ENCODE measurements at regions not wholly inside any gene's neighbourhood (a gene's known extent, or its start where the extent isn't known, plus 50 kb on each side); places are given as distances from the start of the nearest gene placed in this dataset.

DNA sequence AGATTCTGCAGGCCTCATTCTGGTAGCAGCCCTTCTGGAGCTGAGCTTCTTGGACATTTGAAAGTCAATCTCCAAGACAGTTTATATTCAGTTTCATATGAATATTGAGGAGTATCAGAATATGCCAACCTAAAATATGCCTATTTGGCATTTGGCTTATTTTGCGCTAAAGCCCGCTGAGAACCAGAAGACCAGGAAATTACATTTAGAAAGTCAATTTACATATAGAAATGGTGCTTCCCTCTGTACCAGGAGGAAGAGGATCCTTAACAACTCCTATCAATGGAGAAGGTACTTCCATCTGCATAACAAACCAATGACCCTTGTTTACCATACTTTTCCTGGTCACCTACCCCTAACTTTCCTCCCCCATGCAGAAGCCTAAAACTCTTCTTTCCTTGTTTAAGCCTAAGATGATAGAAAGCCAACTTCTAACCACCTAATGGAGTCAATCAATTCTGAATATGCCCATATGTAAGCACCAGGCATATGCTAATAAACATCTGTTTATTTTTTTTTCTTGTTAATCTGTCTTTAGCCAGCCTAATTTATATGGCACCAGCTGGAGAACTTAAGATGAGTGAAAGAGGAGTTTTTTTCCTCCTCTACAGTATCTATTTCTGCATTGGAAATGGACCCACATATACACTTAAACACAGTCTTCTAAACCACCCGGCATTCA lies 57.0 kb upstream of the DYNC1I2 start:
- ChIA-PET POLR2A (no interaction called here), CTCF (interaction anchor here (0.6 kb wide), 1 partner anchor 28 kb away, joined by 5 read pairs; no protein-coding TSS in a partner anchor)
- H3K4me3 Mint-ChIP-seq (ENCODE audit: unreplicated experiment), result no peak overlapping the region
- TF ChIP-seq, protein P1, sequence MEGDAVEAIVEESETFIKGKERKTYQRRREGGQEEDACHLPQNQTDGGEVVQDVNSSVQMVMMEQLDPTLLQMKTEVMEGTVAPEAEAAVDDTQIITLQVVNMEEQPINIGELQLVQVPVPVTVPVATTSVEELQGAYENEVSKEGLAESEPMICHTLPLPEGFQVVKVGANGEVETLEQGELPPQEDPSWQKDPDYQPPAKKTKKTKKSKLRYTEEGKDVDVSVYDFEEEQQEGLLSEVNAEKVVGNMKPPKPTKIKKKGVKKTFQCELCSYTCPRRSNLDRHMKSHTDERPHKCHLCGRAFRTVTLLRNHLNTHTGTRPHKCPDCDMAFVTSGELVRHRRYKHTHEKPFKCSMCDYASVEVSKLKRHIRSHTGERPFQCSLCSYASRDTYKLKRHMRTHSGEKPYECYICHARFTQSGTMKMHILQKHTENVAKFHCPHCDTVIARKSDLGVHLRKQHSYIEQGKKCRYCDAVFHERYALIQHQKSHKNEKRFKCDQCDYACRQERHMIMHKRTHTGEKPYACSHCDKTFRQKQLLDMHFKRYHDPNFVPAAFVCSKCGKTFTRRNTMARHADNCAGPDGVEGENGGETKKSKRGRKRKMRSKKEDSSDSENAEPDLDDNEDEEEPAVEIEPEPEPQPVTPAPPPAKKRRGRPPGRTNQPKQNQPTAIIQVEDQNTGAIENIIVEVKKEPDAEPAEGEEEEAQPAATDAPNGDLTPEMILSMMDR (IDR thresholded peaks at IDR 0.05; ENCODE audit: unreplicated experiment), result no peak
- DNase-seq (ENCODE audit: unreplicated experiment), result no peak
- BruUV-seq (replicated peaks), result no TSS peak
- peaks cover 27% of the 10 kb centered on the region for H3K9me3 Mint-ChIP-seq (ENCODE audit: unreplicated experiment)
- no peaks in the 10 kb centered on the region for H3K4me1 Mint-ChIP-seq (ENCODE audit: insufficient read depth, unreplicated experiment)
- no peak overlapping the region for H3K27ac Mint-ChIP-seq (ENCODE audit: low read depth, unreplicated experiment)
- no peaks in the 10 kb centered on the region for H3K36me3 Mint-ChIP-seq (ENCODE audit: insufficient read depth, unreplicated experiment)
- intact Hi-C loops (cut with micrococcal nuclease), result no loop called here
- H3K27me3 Mint-ChIP-seq (ENCODE audit: insufficient read depth, unreplicated experiment), result no peaks in the 10 kb centered on the region

GRCh38 chr2:171630812-171631626 lies 56.2 kb upstream of the DYNC1I2 start:
- DNase-seq (ENCODE audit: unreplicated experiment), result peak; percentile 2
- Mint-ChIP-seq H3K36me3 (ENCODE audit: insufficient read depth, unreplicated experiment) (no peaks in the 10 kb centered on the region), H3K9me3 (ENCODE audit: unreplicated experiment) (peaks cover 27% of the 10 kb centered on the region), H3K4me3 (ENCODE audit: unreplicated experiment) (no peak overlapping the region), H3K27me3 (ENCODE audit: insufficient read depth, unreplicated experiment) (peaks cover under 1% of the 10 kb centered on the region), H3K4me1 (ENCODE audit: insufficient read depth, unreplicated experiment) (no peaks in the 10 kb centered on the region), H3K27ac (ENCODE audit: low read depth, unreplicated experiment) (no peak overlapping the region)
- intact Hi-C loops (cut with micrococcal nuclease), result no loop called here
- TF ChIP-seq, protein P1 (IDR thresholded peaks at IDR 0.05; ENCODE audit: unreplicated experiment), result no peak
- BruUV-seq (replicated peaks), result no TSS peak
- CTCF ChIA-PET, result interaction anchor here (0.6 kb wide), 1 partner anchor 27 kb away, joined by 5 read pairs; no protein-coding TSS in a partner anchor
- POLR2A ChIA-PET, result no interaction called here
